GM12878 (cell line): ENCODE measurements at regions not wholly inside any gene's neighbourhood (a gene's known extent, or its start where the extent isn't known, plus 50 kb on each side); places are given as distances from the start of the nearest gene placed in this dataset.

ENCODE experiments used
- ATAC-seq: fragments of 200-7000 bp; cut with Tn5 transposase; 3 replicates; pipeline ENCODE4 v1.9.1; 2020; ENCODE audit warnings: mild to moderate bottlenecking, moderate library complexity
- BruUV-seq: library from RNA; stranded (reverse); fragments of 400-500 nt; replicated peaks from 2 replicates; lab custom pipeline; 2021; lab: Mats Ljungman, UMichigan
- CTCF ChIA-PET: fragments of 300-600 bp; sonication (Branson Sonifier 250); formaldehyde crosslinking; extraction: SDS; loops from one replicate; lab custom pipeline; 2021; ENCODE audit warnings: inconsistent platforms; lab: Yijun Ruan, JAX
- POLR2A ChIA-PET: fragments of 350-600 bp; formaldehyde crosslinking; extraction: SDS; loops from one replicate; lab custom pipeline; 2021; ENCODE audit warnings: inconsistent platforms; lab: Charles Lee
- RAD21 ChIA-PET: fragments of 300-600 bp; sonication (Branson Sonifier 250); formaldehyde crosslinking; loops from one replicate; lab custom pipeline; 2023; ENCODE audit warnings: antibody characterized with exemption; ENCODE audit not compliant: unreplicated experiment; lab: Charles Lee
- SMC1A ChIA-PET: fragments of 300-600 bp; sonication (Branson Sonifier 250); formaldehyde crosslinking; loops from one replicate; lab custom pipeline; 2023; ENCODE audit not compliant: unreplicated experiment, uncharacterized antibody; lab: Charles Lee
- DNase-seq: peaks from one replicate; pipeline ENCODE4 v3.0.0-alpha.2; 2011; ENCODE audit warnings: low read depth, low spot score
- FAIRE-seq: peaks from 3 replicates; lab custom pipeline; 2011; peaks lifted over from hg19 to GRCh38; lab: Jason Lieb, UNC
- H2AFZ ChIP-seq: 2 replicates; pipeline ENCODE4 v1.6.0; 2011; ENCODE audit warnings: low read depth, low read length, control low read depth; ENCODE audit not compliant: control insufficient read depth
- H3K27ac ChIP-seq: 2 replicates; pipeline ENCODE4 v1.5.1; 2011; ENCODE audit warnings: control low read depth; ENCODE audit not compliant: control insufficient read depth, insufficient read depth
- H3K27me3 ChIP-seq, 2 experiments: replicated peaks in 1 of 2; 2 replicates each; pipeline versions ENCODE4 v1.6.0 to v1.6.1; 2011; ENCODE audit warnings: low read length in 1 of 2; ENCODE audit not compliant: control insufficient read depth in 2 of 2, insufficient read depth in 2 of 2
- H3K36me3 ChIP-seq, 2 experiments: 2 replicates each; pipeline ENCODE4 v1.5.1; 2011; ENCODE audit warnings: low read length in 1 of 2; ENCODE audit not compliant: control insufficient read depth in 2 of 2, insufficient read depth in 2 of 2
- H3K4me1 ChIP-seq: 2 replicates; pipeline ENCODE4 v1.6.1; 2011; ENCODE audit warnings: mild to moderate bottlenecking, low read length, moderate library complexity, mixed read lengths; ENCODE audit not compliant: control insufficient read depth, insufficient read depth
- H3K4me2 ChIP-seq: 2 replicates; pipeline ENCODE4 v1.6.0; 2011; ENCODE audit warnings: control low read depth; ENCODE audit not compliant: control insufficient read depth, insufficient read depth
- H3K4me3 ChIP-seq: fragments of 200-600 bp; sonication (generic); 2 replicates; pipeline ENCODE4 v1.5.1; 2016
- H3K79me2 ChIP-seq: 2 replicates; pipeline ENCODE4 v1.6.0; 2011; ENCODE audit warnings: low read length; ENCODE audit not compliant: control insufficient read depth, insufficient read depth
- H3K9ac ChIP-seq: 2 replicates; pipeline ENCODE4 v1.8.0; 2011; ENCODE audit warnings: low read length, control low read depth, mixed read lengths; ENCODE audit not compliant: control insufficient read depth, insufficient read depth
- H3K9me3 ChIP-seq: replicated peaks from 3 replicates; pipeline ENCODE4 v1.5.1; 2011; ENCODE audit warnings: mild to moderate bottlenecking, low read length; ENCODE audit not compliant: control insufficient read depth, insufficient read depth
- H4K20me1 ChIP-seq: 2 replicates; pipeline ENCODE4 v1.6.0; 2011; ENCODE audit not compliant: control insufficient read depth, insufficient read depth
- BCLAF1 ChIP-seq: fragments of 450-650 bp; IDR thresholded peaks from 2 replicates; pipeline ENCODE4 v1.6.1; 2017; ENCODE audit warnings: antibody characterized with exemption, mild to moderate bottlenecking, moderate library complexity
- CBX3 ChIP-seq: fragments of 200-600 bp; sonication (generic); IDR thresholded peaks from 2 replicates; pipeline ENCODE4 v1.6.1; 2016; ENCODE audit warnings: low read depth, borderline replicate concordance
- EP300 ChIP-seq, 2 experiments: fragments of 150-350 bp in 1 of 2; IDR thresholded peaks; 2 replicates each; pipeline ENCODE4 v1.6.1; 2011 to 2012; ENCODE audit warnings: low read depth in 2 of 2, low read length in 2 of 2, borderline replicate concordance in 1 of 2, improper control_type of control experiment in 1 of 2, inconsistent platforms in 1 of 2; ENCODE audit not compliant: control insufficient read depth in 1 of 2
- GABPA ChIP-seq: IDR thresholded peaks from 2 replicates; pipeline ENCODE4 v1.6.1; 2014; ENCODE audit warnings: antibody characterized with exemption, low read depth, mild to moderate bottlenecking, inconsistent platforms
- HCFC1 ChIP-seq: fragments of 150-350 bp; IDR thresholded peaks from 2 replicates; pipeline ENCODE4 v1.6.1; 2014; ENCODE audit warnings: low read length
- KAT2A ChIP-seq: conservative IDR thresholded peaks from 2 replicates; pipeline ENCODE4 v1.6.1; 2011; ENCODE audit warnings: low read depth, low read length; ENCODE audit not compliant: control insufficient read depth
- KDM1A ChIP-seq: fragments of 200-600 bp; sonication (generic); IDR thresholded peaks from 2 replicates; pipeline ENCODE4 v1.6.1; 2016; ENCODE audit warnings: borderline replicate concordance
- MTA3 ChIP-seq: IDR thresholded peaks from 2 replicates; pipeline ENCODE4 v1.6.1; 2012; ENCODE audit warnings: low read length, inconsistent platforms, borderline replicate concordance
- MYC ChIP-seq: IDR thresholded peaks from 2 replicates; pipeline ENCODE4 v1.6.1; 2011; ENCODE audit warnings: mild to moderate bottlenecking, low read length, moderate library complexity, inconsistent platforms; ENCODE audit not compliant: insufficient read depth, insufficient replicate concordance, insufficient read length, severe bottlenecking
- POLR2AphosphoS2 ChIP-seq: IDR thresholded peaks from 2 replicates; pipeline ENCODE4 v1.6.1; 2011; ENCODE audit warnings: low read depth, mild to moderate bottlenecking, low read length, improper control_type of control experiment, moderate library complexity
- RCOR1 ChIP-seq: conservative IDR thresholded peaks from 2 replicates; pipeline ENCODE4 v1.6.1; 2012; ENCODE audit warnings: low read depth, low read length, improper control_type of control experiment
- STAT1 ChIP-seq: fragments of 450-650 bp; conservative IDR thresholded peaks from 2 replicates; pipeline ENCODE4 v1.6.1; 2014; ENCODE audit warnings: antibody characterized with exemption, mild to moderate bottlenecking
- ZBTB40 ChIP-seq: fragments of 450-650 bp; IDR thresholded peaks from 2 replicates; pipeline ENCODE4 v1.6.1; 2016; ENCODE audit warnings: mild to moderate bottlenecking, moderate library complexity, borderline replicate concordance
- ZNF24 ChIP-seq: fragments of 450-650 bp; IDR thresholded peaks from 2 replicates; pipeline ENCODE4 v1.6.1; 2017; ENCODE audit warnings: antibody characterized with exemption, mild to moderate bottlenecking
- WGBS: methylation state at CpG from one replicate; pipeline ENCODE4 v1.1.6; 2016; ENCODE audit warnings: low lambda C conversion rate; ENCODE audit not compliant: insufficient replicate concordance, insufficient coverage; ENCODE audit errors: missing lambda C conversion rate; 5-methylcytosine and 5-hydroxymethylcytosine counted together
- in situ Hi-C: fragments of 300-500 bp; cut with MboI; formaldehyde crosslinking; loops from 9 replicates; pipeline ENCODE4 v1.14.3; 2018; ENCODE audit warnings: mixed read lengths
- intact Hi-C: fragments of 100-400 bp; cut with micrococcal nuclease; formaldehyde crosslinking; loops from one replicate; pipeline ENCODE4 v1.14.2; 2022; ENCODE audit not compliant: unreplicated experiment

- no peaks in the 10 kb centered on the region for H3K79me2 ChIP-seq
- no peak overlapping the region for H3K27ac ChIP-seq
- peak overlapping the region; percentile 8; the same call in 1 of the 2 replicates for H3K9ac ChIP-seq
- no peaks in the 10 kb centered on the region for H3K36me3 ChIP-seq
- CTCF ChIA-PET = interaction anchor here (1.2 kb wide), 1 partner anchor 245 kb away, joined by 3 read pairs; no protein-coding TSS in a partner anchor
- in situ Hi-C loops (no loop called here), intact Hi-C loops (loop anchor here (1.0 kb wide), 2 partner anchors 26 to 64 kb away; no protein-coding TSS in a partner anchor)
- H3K4me2 ChIP-seq = peak overlapping the region; percentile 87
- RAD21 ChIA-PET = interaction anchor here (1.0 to 1.4 kb wide), 3 partner anchors 13 to 61 kb away, joined by 3 read pairs; no protein-coding TSS in a partner anchor
- no peaks in the 10 kb centered on the region for H4K20me1 ChIP-seq
- H3K9me3 ChIP-seq = no peaks in the 10 kb centered on the region; the same call in 1 of the 3 replicates
- ATAC-seq = peak; percentile 97
- SMC1A ChIA-PET = interaction anchor here (0.9 to 1.9 kb wide), 4 partner anchors 11 to 57 kb away, joined by 3 to 6 read pairs (median 3); no protein-coding TSS in a partner anchor
- POLR2A ChIA-PET = no interaction called here
- 2% methylated on average over 40 of the region's 84 CpGs for WGBS
- BruUV-seq = no TSS peak
- H2AFZ ChIP-seq = peak overlapping the region; percentile 64
- peaks cover 0 to 2% of the 10 kb centered on the region in 2 experiments; a peak in 2 of 4 replicates for H3K27me3 ChIP-seq
- H3K4me3 ChIP-seq = peak overlapping the region; percentile 42; the same call in 1 of the 2 replicates
- peak; percentile 84 for FAIRE-seq
- peak; percentile 50 for DNase-seq
- peaks cover 8% of the 10 kb centered on the region for H3K4me1 ChIP-seq
- TF ChIP-seq ZBTB40 = no peak
- TF ChIP-seq STAT1 = no peak
- peak in 1 of 2 experiments; percentile 63; a peak in 1 of 4 replicates for TF ChIP-seq EP300 (IDR thresholded peaks at IDR 0.05; ENCODE audit: borderline replicate concordance in 1 of 2, control insufficient read depth in 1 of 2, low read depth in 2 of 2, low read length in 2 of 2)
- TF ChIP-seq ZNF24 = no peak
- no peak for TF ChIP-seq KDM1A
- no peak for TF ChIP-seq HCFC1
- no peak for TF ChIP-seq BCLAF1
- TF ChIP-seq RCOR1 = no peak
- TF ChIP-seq MYC = peak; percentile 37
- no peak for TF ChIP-seq KAT2A
- TF ChIP-seq CBX3 = no peak
- TF ChIP-seq POLR2AphosphoS2 = no peak
- no peak; the same call in 1 of the 2 replicates for TF ChIP-seq MTA3
- no peak for TF ChIP-seq GABPA
These were observed 65.1 kb upstream of the HES1 start for GRCh38 chr3:194070634-194071409.
